ENCODE measurements at regions not wholly inside any gene's neighbourhood (a gene's known extent, or its start where the extent isn't known, plus 50 kb on each side); places are given as distances from the start of the nearest gene placed in this dataset.

- H3K9me3 ChIP-seq (ENCODE audit: control insufficient read depth in 2 of 2, low read length in 2 of 2) = no peaks in the 10 kb centered on the region
- H3K27ac ChIP-seq (ENCODE audit: low read length) = no peak overlapping the region
- no peak overlapping the region for H3K9ac ChIP-seq (ENCODE audit: low read length in 2 of 2)
- no peaks in the 10 kb centered on the region for H3K36me3 ChIP-seq (ENCODE audit: control insufficient read depth in 2 of 2, insufficient read depth in 2 of 2, low read length in 2 of 2)
- no peaks in the 10 kb centered on the region for H3K4me1 ChIP-seq (ENCODE audit: control insufficient read depth, insufficient read depth, low read length)
- no peak overlapping the region for H3K4me3 ChIP-seq (ENCODE audit: low read length in 2 of 2)
- H3K27me3 ChIP-seq (ENCODE audit: control insufficient read depth in 1 of 2, insufficient read depth in 2 of 2, low read length in 2 of 2) = peaks cover 7 to 9% of the 10 kb centered on the region in 2 donors
Measured at GRCh38 chr1:227472772-227473171, 90.6 kb upstream of the ZNF678 start.

DNA sequence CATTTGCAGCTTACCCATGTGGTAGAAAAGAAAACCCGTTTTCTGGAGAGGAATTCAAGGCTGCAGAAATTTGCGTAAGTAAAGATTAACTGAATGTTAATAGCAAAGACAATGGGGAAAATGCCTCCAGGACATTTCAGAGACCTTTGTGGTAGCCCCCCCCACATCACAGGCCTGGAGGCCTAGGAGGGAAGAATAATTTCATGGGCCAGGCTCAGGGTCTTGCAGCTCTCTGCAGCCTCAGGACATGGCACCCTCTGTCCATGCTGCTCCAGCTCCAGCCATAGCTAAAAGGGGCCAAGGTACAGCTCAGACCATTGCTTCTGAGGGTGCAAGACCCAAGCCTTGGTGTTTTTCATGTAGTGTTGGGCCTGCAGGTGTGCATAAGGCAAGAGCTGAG, 92.7 kb upstream of the ZNF678 start:
- Histone ChIP-seq H3K27ac (ENCODE audit: low read length) (no peak overlapping the region), H3K9ac (ENCODE audit: low read length in 2 of 2) (no peak overlapping the region), H3K9me3 (ENCODE audit: control insufficient read depth in 2 of 2, low read length in 2 of 2) (no peaks in the 10 kb centered on the region), H3K4me1 (ENCODE audit: control insufficient read depth, insufficient read depth, low read length) (no peaks in the 10 kb centered on the region), H3K36me3 (ENCODE audit: control insufficient read depth in 2 of 2, insufficient read depth in 2 of 2, low read length in 2 of 2) (no peaks in the 10 kb centered on the region), H3K4me3 (ENCODE audit: low read length in 2 of 2) (no peak overlapping the region), H3K27me3 (ENCODE audit: control insufficient read depth in 1 of 2, insufficient read depth in 2 of 2, low read length in 2 of 2) (peaks cover 9 to 10% of the 10 kb centered on the region in 2 donors)

DNA sequence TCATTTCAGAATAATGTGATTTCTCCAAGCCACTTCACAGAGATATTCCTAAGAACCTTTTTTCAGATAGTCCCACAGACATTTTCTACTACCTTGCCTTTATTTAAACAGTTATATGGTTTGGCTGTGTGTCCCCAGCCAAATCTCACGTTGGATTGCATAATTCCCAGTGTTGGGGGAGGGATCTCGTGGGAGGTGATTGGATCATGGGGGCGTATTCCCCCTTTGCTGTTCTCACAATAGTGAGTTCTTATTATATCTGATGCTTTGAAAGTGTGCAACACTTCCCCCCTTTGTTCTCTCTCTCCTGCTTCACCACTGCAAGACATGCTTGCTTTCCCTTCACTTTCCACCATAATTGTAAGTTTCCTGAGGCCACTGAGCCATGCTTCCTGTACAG, 93.6 kb upstream of the ZNF678 start:
- Histone ChIP-seq H3K4me3 (ENCODE audit: low read length in 2 of 2) (no peak overlapping the region), H3K9me3 (ENCODE audit: control insufficient read depth in 2 of 2, low read length in 2 of 2) (no peaks in the 10 kb centered on the region), H3K27ac (ENCODE audit: low read length) (no peak overlapping the region), H3K27me3 (ENCODE audit: control insufficient read depth in 1 of 2, insufficient read depth in 2 of 2, low read length in 2 of 2) (peaks cover 14% of the 10 kb centered on the region in 2 donors), H3K4me1 (ENCODE audit: control insufficient read depth, insufficient read depth, low read length) (no peaks in the 10 kb centered on the region), H3K9ac (ENCODE audit: low read length in 2 of 2) (no peak overlapping the region), H3K36me3 (ENCODE audit: control insufficient read depth in 2 of 2, insufficient read depth in 2 of 2, low read length in 2 of 2) (no peaks in the 10 kb centered on the region)

DNA sequence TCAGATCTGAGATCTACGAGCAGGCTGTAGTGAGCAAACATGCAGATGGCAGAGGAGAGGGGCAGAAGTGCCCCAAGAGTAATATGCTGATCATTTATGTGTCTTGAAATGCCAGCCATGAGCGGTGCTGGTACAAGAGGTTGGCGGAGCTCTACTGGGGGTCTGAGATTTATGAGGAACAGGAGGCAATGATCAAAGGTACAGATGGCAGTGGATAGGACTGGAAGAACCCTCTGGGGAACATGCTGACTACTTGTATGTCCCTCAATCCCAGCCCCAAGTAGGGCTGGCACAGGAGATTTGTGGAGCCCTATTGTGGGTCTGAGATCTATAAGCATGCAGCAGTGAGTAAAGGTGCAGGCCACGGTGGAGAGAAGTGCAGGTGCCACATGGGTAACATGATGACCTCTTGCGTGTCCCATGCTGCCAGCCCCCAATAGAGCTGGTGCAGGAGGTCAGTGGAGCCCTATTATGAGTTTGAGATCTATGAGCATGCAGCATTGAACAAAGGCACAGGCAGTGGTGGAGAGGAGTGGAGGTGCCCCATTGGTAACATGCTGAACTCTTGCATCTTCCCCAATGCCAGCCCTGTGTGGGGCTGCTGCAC, 97.2 kb upstream of the ZNF678 start:
- Histone ChIP-seq H3K36me3 (ENCODE audit: control insufficient read depth in 2 of 2, insufficient read depth in 2 of 2, low read length in 2 of 2) (no peaks in the 10 kb centered on the region), H3K9me3 (ENCODE audit: control insufficient read depth in 2 of 2, low read length in 2 of 2) (no peaks in the 10 kb centered on the region), H3K27ac (ENCODE audit: low read length) (no peak overlapping the region), H3K9ac (ENCODE audit: low read length in 2 of 2) (no peak overlapping the region), H3K4me3 (ENCODE audit: low read length in 2 of 2) (no peak overlapping the region), H3K27me3 (ENCODE audit: control insufficient read depth in 1 of 2, insufficient read depth in 2 of 2, low read length in 2 of 2) (peaks cover 11% of the 10 kb centered on the region in 2 donors), H3K4me1 (ENCODE audit: control insufficient read depth, insufficient read depth, low read length) (no peaks in the 10 kb centered on the region)

DNA sequence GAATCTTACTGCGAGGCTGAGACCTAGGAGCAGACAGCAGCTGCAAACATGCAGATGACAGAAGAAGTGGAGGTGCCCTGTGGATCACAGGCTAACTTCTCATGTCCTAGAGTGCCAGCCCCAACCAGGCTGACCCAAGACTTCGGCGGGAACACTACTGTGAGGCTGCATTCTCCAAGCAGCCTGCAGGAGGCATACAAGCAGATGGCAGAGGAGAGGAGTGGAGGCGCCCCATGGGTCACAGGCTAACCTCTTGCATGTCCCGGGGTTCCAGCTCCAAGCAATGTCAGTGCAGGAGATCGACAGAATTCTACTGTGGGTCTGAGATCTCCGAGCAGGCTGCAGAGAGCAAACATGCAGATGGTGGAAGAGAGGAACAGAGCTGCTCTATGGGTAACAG, 98.1 kb upstream of the ZNF678 start:
- Histone ChIP-seq H3K4me3 (ENCODE audit: low read length in 2 of 2) (no peak overlapping the region), H3K9me3 (ENCODE audit: control insufficient read depth in 2 of 2, low read length in 2 of 2) (no peaks in the 10 kb centered on the region), H3K36me3 (ENCODE audit: control insufficient read depth in 2 of 2, insufficient read depth in 2 of 2, low read length in 2 of 2) (no peaks in the 10 kb centered on the region), H3K27me3 (ENCODE audit: control insufficient read depth in 1 of 2, insufficient read depth in 2 of 2, low read length in 2 of 2) (peaks cover 8 to 11% of the 10 kb centered on the region in 2 donors), H3K4me1 (ENCODE audit: control insufficient read depth, insufficient read depth, low read length) (no peaks in the 10 kb centered on the region), H3K27ac (ENCODE audit: low read length) (no peak overlapping the region), H3K9ac (ENCODE audit: low read length in 2 of 2) (no peak overlapping the region)

- Histone ChIP-seq H3K27me3 (ENCODE audit: control insufficient read depth in 1 of 2, insufficient read depth in 2 of 2, low read length in 2 of 2) (peaks cover 5 to 7% of the 10 kb centered on the region in 2 donors), H3K27ac (ENCODE audit: low read length) (no peak overlapping the region), H3K9ac (ENCODE audit: low read length in 2 of 2) (no peak overlapping the region), H3K4me1 (ENCODE audit: control insufficient read depth, insufficient read depth, low read length) (no peaks in the 10 kb centered on the region), H3K36me3 (ENCODE audit: control insufficient read depth in 2 of 2, insufficient read depth in 2 of 2, low read length in 2 of 2) (no peaks in the 10 kb centered on the region), H3K4me3 (ENCODE audit: low read length in 2 of 2) (no peak overlapping the region), H3K9me3 (ENCODE audit: control insufficient read depth in 2 of 2, low read length in 2 of 2) (no peaks in the 10 kb centered on the region)
Measured at GRCh38 chr1:227459977-227460376, 103.4 kb upstream of the ZNF678 start.

DNA sequence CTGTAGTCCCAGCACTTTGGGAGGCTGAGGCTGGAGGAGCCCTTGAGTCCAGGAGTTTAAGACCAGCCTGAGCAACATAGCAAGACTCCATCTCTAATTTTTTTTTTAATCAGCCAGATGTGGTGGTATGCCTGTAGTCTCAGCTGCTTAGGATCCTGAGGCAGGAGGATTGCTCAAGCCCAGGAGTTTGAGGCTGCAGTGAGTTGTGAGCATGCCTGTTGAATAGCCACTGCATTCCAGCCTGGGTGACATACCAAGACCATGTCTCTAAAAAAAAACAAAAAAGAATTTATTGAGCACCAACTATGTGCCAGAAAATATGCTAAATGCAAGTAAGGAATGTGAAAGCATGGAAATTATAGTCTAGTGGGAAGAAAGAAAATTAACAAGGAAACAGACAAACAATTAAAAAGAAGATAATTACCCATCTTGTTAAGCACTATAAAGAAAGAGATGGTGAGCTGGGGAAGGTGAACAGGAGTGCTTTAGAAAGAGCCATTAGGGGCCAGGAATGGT, 104.0 kb upstream of the ZNF678 start:
- H3K4me3 ChIP-seq (ENCODE audit: low read length in 2 of 2) = no peak overlapping the region

DNA sequence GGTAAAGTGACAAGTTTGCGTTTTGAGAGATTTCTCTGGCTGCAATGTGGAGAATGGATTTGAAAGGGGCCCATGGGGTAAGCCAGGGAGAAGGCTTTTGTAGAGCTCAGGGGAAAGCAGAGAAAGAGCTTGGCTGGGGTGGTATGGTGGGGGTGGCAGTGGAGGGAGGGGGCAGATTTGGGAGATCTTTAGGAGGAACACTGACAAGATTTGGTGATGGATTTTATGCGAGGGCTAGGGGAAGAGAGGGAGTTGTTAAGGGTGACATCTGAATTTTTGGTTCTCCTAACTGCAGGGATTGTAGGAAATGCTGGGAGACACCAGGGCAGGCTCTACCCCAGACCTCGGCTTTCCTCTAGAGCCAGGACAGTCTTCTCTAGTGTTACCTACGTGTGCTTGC, 108.7 kb upstream of the ZNF678 start:
- H3K36me3 ChIP-seq (ENCODE audit: control insufficient read depth in 2 of 2, insufficient read depth in 2 of 2, low read length in 2 of 2) = no peaks in the 10 kb centered on the region
- H3K27me3 ChIP-seq (ENCODE audit: control insufficient read depth in 1 of 2, insufficient read depth in 2 of 2, low read length in 2 of 2) = peaks cover 0 to 11% of the 10 kb centered on the region in 2 donors
- no peaks in the 10 kb centered on the region for H3K9me3 ChIP-seq (ENCODE audit: control insufficient read depth in 2 of 2, low read length in 2 of 2)
- no peak overlapping the region for H3K4me3 ChIP-seq (ENCODE audit: low read length in 2 of 2)
- H3K4me1 ChIP-seq (ENCODE audit: control insufficient read depth, insufficient read depth, low read length) = no peaks in the 10 kb centered on the region
- H3K9ac ChIP-seq (ENCODE audit: low read length in 2 of 2) = no peak overlapping the region
- no peak overlapping the region for H3K27ac ChIP-seq (ENCODE audit: low read length)

More for the DNA sequence above, 104.0 kb upstream of the ZNF678 start:
- Histone ChIP-seq H3K27ac (ENCODE audit: low read length) (no peak overlapping the region), H3K4me1 (ENCODE audit: control insufficient read depth, insufficient read depth, low read length) (no peaks in the 10 kb centered on the region), H3K27me3 (ENCODE audit: control insufficient read depth in 1 of 2, insufficient read depth in 2 of 2, low read length in 2 of 2) (peaks cover under 1 to 2% of the 10 kb centered on the region in 2 donors), H3K36me3 (ENCODE audit: control insufficient read depth in 2 of 2, insufficient read depth in 2 of 2, low read length in 2 of 2) (no peaks in the 10 kb centered on the region), H3K9me3 (ENCODE audit: control insufficient read depth in 2 of 2, low read length in 2 of 2) (no peaks in the 10 kb centered on the region), H3K9ac (ENCODE audit: low read length in 2 of 2) (no peak overlapping the region)

DNA sequence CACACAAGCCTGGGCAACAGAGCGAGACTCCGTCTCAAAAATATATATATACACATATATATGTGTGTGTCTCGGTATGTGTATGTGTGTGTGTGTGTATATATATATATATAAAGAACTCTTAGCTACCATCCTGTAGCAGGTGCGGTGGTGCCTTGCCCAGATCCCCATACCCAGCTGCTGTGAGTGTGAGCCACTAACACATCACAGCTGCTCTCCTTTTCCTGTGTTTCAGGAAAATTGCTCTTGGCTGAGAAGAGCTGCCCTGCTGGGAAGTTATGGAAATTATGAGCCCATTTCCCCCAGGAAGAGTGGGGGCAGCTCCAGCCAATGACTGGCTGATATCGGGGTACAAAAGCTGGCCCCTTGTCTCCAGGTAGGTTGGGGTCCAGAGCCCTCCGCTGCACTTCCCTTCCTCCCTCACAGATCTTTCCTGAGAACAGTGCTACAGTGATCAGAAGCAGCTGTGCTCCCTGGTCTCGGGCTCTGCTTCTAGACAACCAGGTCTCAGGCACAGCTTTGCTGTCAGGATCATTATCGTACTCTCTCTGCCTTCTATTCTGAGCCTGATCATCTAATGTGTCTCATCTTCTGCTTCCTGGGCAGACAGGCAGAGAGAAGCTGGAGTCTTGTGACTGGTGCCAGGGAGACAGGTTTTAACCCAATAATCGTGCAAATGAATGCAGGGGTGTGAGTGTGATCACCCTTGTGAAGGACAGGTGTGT, 109.6 kb upstream of the ZNF678 start:
- Histone ChIP-seq H3K4me1 (ENCODE audit: control insufficient read depth, insufficient read depth, low read length) (no peaks in the 10 kb centered on the region), H3K27me3 (ENCODE audit: control insufficient read depth in 1 of 2, insufficient read depth in 2 of 2, low read length in 2 of 2) (peaks cover under 1 to 11% of the 10 kb centered on the region in 2 donors), H3K27ac (ENCODE audit: low read length) (no peak overlapping the region), H3K4me3 (ENCODE audit: low read length in 2 of 2) (no peak overlapping the region), H3K9me3 (ENCODE audit: control insufficient read depth in 2 of 2, low read length in 2 of 2) (no peaks in the 10 kb centered on the region), H3K36me3 (ENCODE audit: control insufficient read depth in 2 of 2, insufficient read depth in 2 of 2, low read length in 2 of 2) (no peaks in the 10 kb centered on the region), H3K9ac (ENCODE audit: low read length in 2 of 2) (no peak overlapping the region)

DNA sequence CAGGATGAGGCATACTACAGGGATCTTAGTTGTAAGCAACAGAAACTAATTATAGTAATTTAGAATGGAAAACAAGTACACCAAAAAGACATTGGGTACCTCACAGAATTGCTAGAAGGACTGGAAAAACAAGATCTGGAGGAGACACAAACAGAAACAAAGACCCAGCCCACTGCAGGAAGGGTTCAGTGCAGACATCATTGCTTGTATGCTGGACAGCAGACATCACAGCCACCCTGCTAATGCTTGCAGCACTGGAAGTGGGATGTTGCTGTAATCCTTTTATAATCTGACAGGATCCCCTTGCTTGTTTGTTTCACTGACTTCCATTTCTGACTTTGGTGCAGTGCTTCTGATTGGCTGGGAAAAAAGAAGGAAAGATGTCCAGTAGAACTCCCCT, 111.4 kb upstream of the ZNF678 start:
- Histone ChIP-seq H3K27ac (ENCODE audit: low read length) (no peak overlapping the region), H3K4me1 (ENCODE audit: control insufficient read depth, insufficient read depth, low read length) (no peaks in the 10 kb centered on the region), H3K36me3 (ENCODE audit: control insufficient read depth in 2 of 2, insufficient read depth in 2 of 2, low read length in 2 of 2) (no peaks in the 10 kb centered on the region), H3K9ac (ENCODE audit: low read length in 2 of 2) (no peak overlapping the region), H3K9me3 (ENCODE audit: control insufficient read depth in 2 of 2, low read length in 2 of 2) (no peaks in the 10 kb centered on the region), H3K27me3 (ENCODE audit: control insufficient read depth in 1 of 2, insufficient read depth in 2 of 2, low read length in 2 of 2) (peaks cover 6 to 13% of the 10 kb centered on the region in 2 donors), H3K4me3 (ENCODE audit: low read length in 2 of 2) (no peak overlapping the region)

- Histone ChIP-seq H3K27ac (ENCODE audit: low read length) (no peak overlapping the region), H3K9ac (ENCODE audit: low read length in 2 of 2) (no peak overlapping the region), H3K9me3 (ENCODE audit: control insufficient read depth in 2 of 2, low read length in 2 of 2) (no peaks in the 10 kb centered on the region), H3K36me3 (ENCODE audit: control insufficient read depth in 2 of 2, insufficient read depth in 2 of 2, low read length in 2 of 2) (no peaks in the 10 kb centered on the region), H3K27me3 (ENCODE audit: control insufficient read depth in 1 of 2, insufficient read depth in 2 of 2, low read length in 2 of 2) (peaks cover 6 to 13% of the 10 kb centered on the region in 2 donors), H3K4me3 (ENCODE audit: low read length in 2 of 2) (no peak overlapping the region), H3K4me1 (ENCODE audit: control insufficient read depth, insufficient read depth, low read length) (no peaks in the 10 kb centered on the region)
Measured at GRCh38 chr1:227451057-227451456, 112.3 kb upstream of the ZNF678 start.
